Colonic mucosa (tissue), 4 donors: ENCODE measurements at regions not wholly inside any gene's neighbourhood (a gene's known extent, or its start where the extent isn't known, plus 50 kb on each side); places are given as distances from the start of the nearest gene placed in this dataset.
"Not testable (repeated sequence)": the region's sequence is repeated elsewhere in the genome, so short reads cannot be mapped to it uniquely, and the experiment has no call there.

ENCODE experiments used
- DNase-seq: peaks from one replicate; pipeline ENCODE4 v3.0.0-alpha.2; 2020
- H3K27ac ChIP-seq: fragments of 200-600 bp; one replicate; pipeline ENCODE4 v1.8.0; 2021
- H3K27me3 ChIP-seq: fragments of 200-600 bp; one replicate; pipeline ENCODE4 v1.8.0; 2021
- H3K36me3 ChIP-seq: fragments of 200-600 bp; one replicate; pipeline ENCODE4 v1.8.0; 2021
- H3K4me1 ChIP-seq: fragments of 200-600 bp; one replicate; pipeline ENCODE4 v1.8.0; 2021; ENCODE audit warnings: mild to moderate bottlenecking
- H3K4me3 ChIP-seq: fragments of 200-600 bp; one replicate; pipeline ENCODE4 v1.8.0; 2021
- H3K9ac ChIP-seq, 2 donors: one replicate each; pipeline ENCODE4 v1.7.0; 2013; ENCODE audit warnings: control low read depth in 2 of 2, low read depth in 2 of 2, low read length in 2 of 2
- H3K9me3 ChIP-seq: fragments of 200-600 bp; one replicate; pipeline ENCODE4 v1.8.0; 2021
- intact Hi-C: fragments of 100-400 bp; cut with DNase I; formaldehyde crosslinking; loops from one replicate; pipeline ENCODE4 v1.14.1; 2022
- TF ChIP-seq, protein P1 (sequence below): fragments of 200-600 bp; IDR thresholded peaks from one replicate; pipeline ENCODE4 v1.8.0; 2022; ENCODE audit warnings: antibody characterized with exemption, mild to moderate bottlenecking
- donor health status: healthy.
- donor health status: DM: no; HTN: no; CAD: no.
- donor health status: DM: no; HTN: no; CAD: no.

DNA sequence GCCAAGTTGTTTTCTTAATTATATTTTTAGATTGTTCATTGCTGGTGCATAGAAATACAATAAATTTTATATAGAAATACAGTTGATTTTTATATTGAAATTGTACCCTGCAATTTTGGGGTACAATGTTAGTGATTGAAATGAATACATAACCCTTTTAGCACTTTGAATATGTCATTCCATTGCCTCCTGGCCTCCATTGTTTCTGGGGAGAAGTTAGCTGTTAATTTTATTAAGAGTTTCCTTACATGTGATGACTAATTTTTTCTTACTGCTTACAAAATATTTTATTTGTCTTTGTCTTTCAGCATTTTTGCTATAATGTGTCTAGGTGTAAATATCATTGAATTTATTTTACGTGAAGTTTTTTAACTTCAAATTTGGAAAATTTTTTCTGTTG lies 176.5 kb upstream of the DCC start:
- intact Hi-C loops = no loop called here

GRCh38 chr18:52168131-52168530 lies 171.9 kb upstream of the DCC start:
- intact Hi-C loops, H3K9me3 ChIP-seq, H3K27ac ChIP-seq, H3K27me3 ChIP-seq, H3K4me3 ChIP-seq, DNase-seq, H3K36me3 ChIP-seq, H3K4me1 ChIP-seq, H3K9ac ChIP-seq: not testable (repeated sequence)

More for the DNA sequence above, 176.5 kb upstream of the DCC start:
- Histone ChIP-seq H3K36me3 (no peaks in the 10 kb centered on the region), H3K4me3 (no peak overlapping the region), H3K27me3 (no peaks in the 10 kb centered on the region), H3K9me3 (no peaks in the 10 kb centered on the region), H3K4me1 (no peaks in the 10 kb centered on the region), H3K9ac (no peak overlapping the region), H3K27ac (no peak overlapping the region)
- TF ChIP-seq, protein P1, sequence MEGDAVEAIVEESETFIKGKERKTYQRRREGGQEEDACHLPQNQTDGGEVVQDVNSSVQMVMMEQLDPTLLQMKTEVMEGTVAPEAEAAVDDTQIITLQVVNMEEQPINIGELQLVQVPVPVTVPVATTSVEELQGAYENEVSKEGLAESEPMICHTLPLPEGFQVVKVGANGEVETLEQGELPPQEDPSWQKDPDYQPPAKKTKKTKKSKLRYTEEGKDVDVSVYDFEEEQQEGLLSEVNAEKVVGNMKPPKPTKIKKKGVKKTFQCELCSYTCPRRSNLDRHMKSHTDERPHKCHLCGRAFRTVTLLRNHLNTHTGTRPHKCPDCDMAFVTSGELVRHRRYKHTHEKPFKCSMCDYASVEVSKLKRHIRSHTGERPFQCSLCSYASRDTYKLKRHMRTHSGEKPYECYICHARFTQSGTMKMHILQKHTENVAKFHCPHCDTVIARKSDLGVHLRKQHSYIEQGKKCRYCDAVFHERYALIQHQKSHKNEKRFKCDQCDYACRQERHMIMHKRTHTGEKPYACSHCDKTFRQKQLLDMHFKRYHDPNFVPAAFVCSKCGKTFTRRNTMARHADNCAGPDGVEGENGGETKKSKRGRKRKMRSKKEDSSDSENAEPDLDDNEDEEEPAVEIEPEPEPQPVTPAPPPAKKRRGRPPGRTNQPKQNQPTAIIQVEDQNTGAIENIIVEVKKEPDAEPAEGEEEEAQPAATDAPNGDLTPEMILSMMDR = no peak
- no peak for DNase-seq

- no peak for DNase-seq
- no peaks in the 10 kb centered on the region for H3K36me3 ChIP-seq
- no peaks in the 10 kb centered on the region for H3K4me1 ChIP-seq
- no peak overlapping the region for H3K9ac ChIP-seq
- no peaks in the 10 kb centered on the region for H3K27me3 ChIP-seq
- no peak overlapping the region for H3K4me3 ChIP-seq
- intact Hi-C loops = no loop called here
- no peaks in the 10 kb centered on the region for H3K9me3 ChIP-seq
- TF ChIP-seq, protein P1 = no peak
- H3K27ac ChIP-seq = no peak overlapping the region
Measured at GRCh38 chr18:52174220-52174619, 165.8 kb upstream of the DCC start.

- intact Hi-C loops = no loop called here
- no peak overlapping the region for H3K9ac ChIP-seq
Measured at GRCh38 chr18:52175406-52175805, 164.6 kb upstream of the DCC start.

GRCh38 chr18:52183107-52183506 lies 156.9 kb upstream of the DCC start:
- no peak overlapping the region for H3K4me3 ChIP-seq
- H3K27ac ChIP-seq = no peak overlapping the region
- no peak overlapping the region for H3K9ac ChIP-seq
- intact Hi-C loops = no loop called here
- H3K4me1 ChIP-seq = no peaks in the 10 kb centered on the region
- DNase-seq = no peak
- H3K9me3 ChIP-seq = no peaks in the 10 kb centered on the region
- H3K27me3 ChIP-seq = no peaks in the 10 kb centered on the region
- no peaks in the 10 kb centered on the region for H3K36me3 ChIP-seq
- TF ChIP-seq, protein P1 = no peak

More at GRCh38 chr18:52175406-52175805, 164.6 kb upstream of the DCC start:
- H3K4me3 ChIP-seq = no peak overlapping the region
- H3K27ac ChIP-seq = no peak overlapping the region
- no peaks in the 10 kb centered on the region for H3K4me1 ChIP-seq
- TF ChIP-seq, protein P1 = no peak
- DNase-seq = no peak
- H3K36me3 ChIP-seq = no peaks in the 10 kb centered on the region
- H3K27me3 ChIP-seq = no peaks in the 10 kb centered on the region
- H3K9me3 ChIP-seq = no peaks in the 10 kb centered on the region

GRCh38 chr18:52190195-52190594 lies 149.8 kb upstream of the DCC start:
- H3K27me3 ChIP-seq = no peaks in the 10 kb centered on the region
- no peaks in the 10 kb centered on the region for H3K4me1 ChIP-seq
- no peaks in the 10 kb centered on the region for H3K36me3 ChIP-seq
- intact Hi-C loops = no loop called here
- no peak overlapping the region for H3K9ac ChIP-seq
- TF ChIP-seq, protein P1 = no peak
- no peak overlapping the region for H3K27ac ChIP-seq
- H3K9me3 ChIP-seq = no peaks in the 10 kb centered on the region
- no peak overlapping the region for H3K4me3 ChIP-seq
- DNase-seq = no peak
